Breast epithelium (tissue), 4 donors: ENCODE measurements at regions not wholly inside any gene's neighbourhood (a gene's known extent, or its start where the extent isn't known, plus 50 kb on each side); places are given as distances from the start of the nearest gene placed in this dataset.

Experiments
- DNase-seq, 2 donors: peaks; one replicate each; pipeline ENCODE4 v3.0.0-alpha.2; 2019; ENCODE audit warnings: low spot score in 2 of 2
- H3K27ac ChIP-seq, 2 donors: fragments of 200-600 bp; sonication (generic) in 1 of 2; one replicate each; pipeline ENCODE4 v1.5.1; 2016 to 2019; ENCODE audit warnings: mild to moderate bottlenecking in 1 of 2
- H3K27me3 ChIP-seq, 2 donors: fragments of 200-600 bp; sonication (generic) in 1 of 2; one replicate each; pipeline versions ENCODE4 v1.5.1 to v1.6.0; 2017 to 2019; ENCODE audit warnings: control low read depth in 1 of 2, mild to moderate bottlenecking in 1 of 2
- H3K36me3 ChIP-seq: fragments of 200-600 bp; one replicate; pipeline ENCODE4 v1.5.1; 2019
- H3K4me1 ChIP-seq, 2 donors: fragments of 200-600 bp; sonication (generic); one replicate each; pipeline ENCODE4 v1.5.1; 2016 to 2019; ENCODE audit warnings: control low read depth in 1 of 2
- H3K4me3 ChIP-seq, 3 donors: fragments of 200-600 bp; sonication (generic); 1 replicate in 2 of 3; 2 replicates in 1 of 3; pipeline ENCODE4 v1.5.1; 2016 to 2019; ENCODE audit warnings: mild to moderate bottlenecking in 3 of 3, moderate library complexity in 2 of 3
- H3K9me3 ChIP-seq, 2 donors: fragments of 200-600 bp; sonication (generic) in 1 of 2; one replicate each; pipeline ENCODE4 v1.5.1; 2016 to 2019; ENCODE audit warnings: control low read depth in 1 of 2
- CTCF ChIP-seq, 3 donors: fragments of 450-650 bp; IDR thresholded peaks; one replicate each; pipeline ENCODE4 v1.5.1; 2016 to 2017; ENCODE audit warnings: antibody characterized with exemption in 3 of 3, mild to moderate bottlenecking in 3 of 3, moderate library complexity in 3 of 3
- POLR2A ChIP-seq: fragments of 450-650 bp; IDR thresholded peaks from one replicate; pipeline ENCODE4 v1.6.1; 2016; ENCODE audit warnings: antibody characterized with exemption, mild to moderate bottlenecking, moderate library complexity
- POLR2AphosphoS5 ChIP-seq, 3 donors: sonication (generic); formaldehyde crosslinking; IDR thresholded peaks; one replicate each; pipeline ENCODE4 v1.6.1; 2017; ENCODE audit warnings: antibody characterized with exemption in 3 of 3
- intact Hi-C: fragments of 100-400 bp; cut with DNase I; formaldehyde crosslinking; loops from one replicate; pipeline ENCODE4 v1.15.1; 2023; ENCODE audit warnings: low total_unique reads

GRCh38 chr15:77774350-77774749 is 141.6 kb upstream of the LINGO1 start:
- no peak overlapping the region for H3K27ac ChIP-seq
- no peak overlapping the region for H3K4me3 ChIP-seq
- H3K9me3 ChIP-seq = no peaks in the 10 kb centered on the region
- H3K36me3 ChIP-seq = no peaks in the 10 kb centered on the region
- no peaks in the 10 kb centered on the region for H3K4me1 ChIP-seq
- intact Hi-C loops = no loop called here
- no peak for DNase-seq
- H3K27me3 ChIP-seq = no peaks in the 10 kb centered on the region
- TF ChIP-seq POLR2AphosphoS5 (IDR thresholded peaks at IDR 0.05) (no peak), POLR2A (no peak), CTCF (IDR thresholded peaks at IDR 0.05) (no peak)

- Histone ChIP-seq H3K4me1 (no peaks in the 10 kb centered on the region), H3K36me3 (no peaks in the 10 kb centered on the region), H3K27me3 (peaks cover 0 to 4% of the 10 kb centered on the region in 2 donors), H3K27ac (no peak overlapping the region), H3K4me3 (no peak overlapping the region), H3K9me3 (no peaks in the 10 kb centered on the region)
- no peak for DNase-seq
- TF ChIP-seq POLR2AphosphoS5 (IDR thresholded peaks at IDR 0.05) = no peak
- TF ChIP-seq POLR2A = no peak
- no peak for TF ChIP-seq CTCF (IDR thresholded peaks at IDR 0.05)
- intact Hi-C loops = no loop called here
These were observed 141.2 kb upstream of the LINGO1 start for GRCh38 chr15:77773903-77774302.

- Histone ChIP-seq H3K36me3 (no peaks in the 10 kb centered on the region), H3K4me1 (no peaks in the 10 kb centered on the region), H3K27ac (no peak overlapping the region), H3K9me3 (no peaks in the 10 kb centered on the region), H3K27me3 (peaks cover 0 to 5% of the 10 kb centered on the region in 2 donors), H3K4me3 (no peak overlapping the region)
- DNase-seq = no peak
- TF ChIP-seq POLR2AphosphoS5 (IDR thresholded peaks at IDR 0.05) (no peak), POLR2A (no peak), CTCF (IDR thresholded peaks at IDR 0.05) (no peak)
- intact Hi-C loops = no loop called here
These were observed 140.1 kb upstream of the LINGO1 start for GRCh38 chr15:77772641-77773402.

GRCh38 chr15:77771616-77772015 is 138.9 kb upstream of the LINGO1 start:
- H3K27me3 ChIP-seq = peaks cover 0 to 5% of the 10 kb centered on the region in 2 donors
- intact Hi-C loops = no loop called here

More at GRCh38 chr15:77771616-77772015, 138.9 kb upstream of the LINGO1 start:
- no peaks in the 10 kb centered on the region for H3K9me3 ChIP-seq
- H3K36me3 ChIP-seq = no peaks in the 10 kb centered on the region
- no peak overlapping the region for H3K4me3 ChIP-seq
- H3K27ac ChIP-seq = no peak overlapping the region
- DNase-seq = no peak
- no peaks in the 10 kb centered on the region for H3K4me1 ChIP-seq
- TF ChIP-seq POLR2A = no peak
- TF ChIP-seq POLR2AphosphoS5 (IDR thresholded peaks at IDR 0.05) = no peak
- TF ChIP-seq CTCF (IDR thresholded peaks at IDR 0.05) = no peak
